Astrocyte (in vitro differentiated cells and primary cell): ENCODE measurements at regions not wholly inside any gene's neighbourhood (a gene's known extent, or its start where the extent isn't known, plus 50 kb on each side); places are given as distances from the start of the nearest gene placed in this dataset.
A peak's percentile ranks its signal among the peaks of the same experiment; 100 is the strongest.

Experiments
- DNase-seq: peaks from one replicate; pipeline ENCODE4 v3.0.0-alpha.2; 2010; ENCODE audit warnings: low read depth
- FAIRE-seq: peaks from 2 replicates; lab custom pipeline; 2011; peaks lifted over from hg19 to GRCh38; lab: Jason Lieb, UNC
- H2AFZ ChIP-seq: 2 replicates; pipeline ENCODE4 v1.6.0; 2012; ENCODE audit warnings: low read depth, low read length, inconsistent platforms
- H3K27ac ChIP-seq: 2 replicates; pipeline ENCODE4 v1.5.1; 2011; ENCODE audit warnings: low read depth, low read length, inconsistent platforms
- H3K27me3 ChIP-seq: 2 replicates; pipeline ENCODE4 v1.6.0; 2011; ENCODE audit warnings: low read length, inconsistent platforms; ENCODE audit not compliant: insufficient read depth
- H3K36me3 ChIP-seq: 2 replicates; pipeline ENCODE4 v1.5.1; 2011; ENCODE audit warnings: low read length, inconsistent platforms; ENCODE audit not compliant: insufficient read depth
- H3K4me1 ChIP-seq: 2 replicates; pipeline ENCODE4 v1.5.1; 2011; ENCODE audit warnings: low read length, inconsistent platforms; ENCODE audit not compliant: insufficient read depth
- H3K4me2 ChIP-seq: 2 replicates; pipeline ENCODE4 v1.6.0; 2012; ENCODE audit warnings: low read length, inconsistent platforms
- H3K4me3 ChIP-seq: 2 replicates; pipeline ENCODE4 v1.5.1; 2011; ENCODE audit warnings: low read depth, mild to moderate bottlenecking, low read length, inconsistent platforms; ENCODE audit not compliant: insufficient read depth
- H3K79me2 ChIP-seq: 2 replicates; pipeline ENCODE4 v1.6.0; 2012; ENCODE audit warnings: mild to moderate bottlenecking, low read length, inconsistent platforms; ENCODE audit not compliant: insufficient read depth
- H3K9ac ChIP-seq: 2 replicates; pipeline ENCODE4 v1.6.0; 2012; ENCODE audit warnings: mild to moderate bottlenecking, low read length, inconsistent platforms
- H3K9me3 ChIP-seq: 2 replicates; pipeline ENCODE4 v1.5.1; 2012; ENCODE audit warnings: low read depth, mild to moderate bottlenecking, low read length, inconsistent platforms; ENCODE audit not compliant: insufficient read depth
- H4K20me1 ChIP-seq: 2 replicates; pipeline ENCODE4 v1.6.0; 2012; ENCODE audit warnings: low read length, inconsistent platforms; ENCODE audit not compliant: insufficient read depth
- H3K27ac Mint-ChIP-seq: one replicate; pipeline ENCODE4 v1.8.0; 2021; ENCODE audit warnings: mild to moderate bottlenecking, mixed read lengths; ENCODE audit not compliant: unreplicated experiment
- H3K27me3 Mint-ChIP-seq: one replicate; pipeline ENCODE4 v1.8.0; 2021; ENCODE audit warnings: low read depth, mixed read lengths; ENCODE audit not compliant: unreplicated experiment
- H3K36me3 Mint-ChIP-seq: one replicate; pipeline ENCODE4 v1.8.0; 2021; ENCODE audit warnings: low read depth, mixed read lengths; ENCODE audit not compliant: unreplicated experiment
- H3K4me1 Mint-ChIP-seq: one replicate; pipeline ENCODE4 v1.8.0; 2021; ENCODE audit warnings: low read depth, mixed read lengths; ENCODE audit not compliant: unreplicated experiment
- H3K4me3 Mint-ChIP-seq: one replicate; pipeline ENCODE4 v1.8.0; 2021; ENCODE audit warnings: mild to moderate bottlenecking, moderate library complexity, mixed read lengths; ENCODE audit not compliant: unreplicated experiment
- H3K9me3 Mint-ChIP-seq: one replicate; pipeline ENCODE4 v1.8.0; 2021; ENCODE audit warnings: mild to moderate bottlenecking, mixed read lengths; ENCODE audit not compliant: unreplicated experiment
- EZH2 ChIP-seq: IDR thresholded peaks from 2 replicates; pipeline ENCODE4 v1.6.1; 2012; ENCODE audit warnings: mild to moderate bottlenecking, low read length, inconsistent platforms; ENCODE audit not compliant: insufficient read depth
- TF ChIP-seq, protein P1 (sequence below): IDR thresholded peaks from 2 replicates; pipeline ENCODE4 v1.5.1; 2011; ENCODE audit warnings: low read depth, mild to moderate bottlenecking, inconsistent platforms, low read length, moderate library complexity; ENCODE audit not compliant: insufficient read depth

DNA sequence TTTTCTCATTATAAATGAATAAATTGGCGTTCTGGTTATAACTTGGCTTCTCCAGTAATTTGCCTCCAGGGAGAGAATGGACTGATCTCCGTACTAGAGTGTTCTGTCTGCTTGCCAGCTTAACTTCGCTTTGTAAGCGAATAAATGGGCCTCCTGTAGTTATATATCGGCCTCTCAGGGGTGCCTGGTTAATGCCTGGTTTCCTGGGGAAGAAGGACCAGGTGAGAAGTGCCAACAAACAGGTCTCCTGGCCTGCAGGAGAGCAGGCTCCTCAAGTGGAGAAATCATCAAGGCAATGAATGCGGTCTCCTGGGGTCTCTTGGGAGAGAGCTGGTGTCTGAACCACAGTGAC lies 107.4 kb upstream of the SERBP1 start:
- Histone ChIP-seq H3K9me3 (no peaks in the 10 kb centered on the region), H3K4me3 (no peak overlapping the region), H4K20me1 (no peaks in the 10 kb centered on the region), H3K4me2 (no peak overlapping the region), H3K36me3 (no peaks in the 10 kb centered on the region), H3K27ac (no peak overlapping the region), H3K9ac (no peak overlapping the region), H2AFZ (no peak overlapping the region), H3K79me2 (no peaks in the 10 kb centered on the region), H3K27me3 (no peaks in the 10 kb centered on the region), H3K4me1 (peaks cover 9% of the 10 kb centered on the region)
- Mint-ChIP-seq H3K36me3 (no peaks in the 10 kb centered on the region), H3K27me3 (no peaks in the 10 kb centered on the region), H3K27ac (no peak overlapping the region), H3K9me3 (peaks cover 1% of the 10 kb centered on the region), H3K4me3 (no peak overlapping the region), H3K4me1 (peaks cover 14% of the 10 kb centered on the region)
- TF ChIP-seq, protein P1, sequence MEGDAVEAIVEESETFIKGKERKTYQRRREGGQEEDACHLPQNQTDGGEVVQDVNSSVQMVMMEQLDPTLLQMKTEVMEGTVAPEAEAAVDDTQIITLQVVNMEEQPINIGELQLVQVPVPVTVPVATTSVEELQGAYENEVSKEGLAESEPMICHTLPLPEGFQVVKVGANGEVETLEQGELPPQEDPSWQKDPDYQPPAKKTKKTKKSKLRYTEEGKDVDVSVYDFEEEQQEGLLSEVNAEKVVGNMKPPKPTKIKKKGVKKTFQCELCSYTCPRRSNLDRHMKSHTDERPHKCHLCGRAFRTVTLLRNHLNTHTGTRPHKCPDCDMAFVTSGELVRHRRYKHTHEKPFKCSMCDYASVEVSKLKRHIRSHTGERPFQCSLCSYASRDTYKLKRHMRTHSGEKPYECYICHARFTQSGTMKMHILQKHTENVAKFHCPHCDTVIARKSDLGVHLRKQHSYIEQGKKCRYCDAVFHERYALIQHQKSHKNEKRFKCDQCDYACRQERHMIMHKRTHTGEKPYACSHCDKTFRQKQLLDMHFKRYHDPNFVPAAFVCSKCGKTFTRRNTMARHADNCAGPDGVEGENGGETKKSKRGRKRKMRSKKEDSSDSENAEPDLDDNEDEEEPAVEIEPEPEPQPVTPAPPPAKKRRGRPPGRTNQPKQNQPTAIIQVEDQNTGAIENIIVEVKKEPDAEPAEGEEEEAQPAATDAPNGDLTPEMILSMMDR: no peak
- no peak for TF ChIP-seq EZH2
- FAIRE-seq (no peak), DNase-seq (no peak)

DNA sequence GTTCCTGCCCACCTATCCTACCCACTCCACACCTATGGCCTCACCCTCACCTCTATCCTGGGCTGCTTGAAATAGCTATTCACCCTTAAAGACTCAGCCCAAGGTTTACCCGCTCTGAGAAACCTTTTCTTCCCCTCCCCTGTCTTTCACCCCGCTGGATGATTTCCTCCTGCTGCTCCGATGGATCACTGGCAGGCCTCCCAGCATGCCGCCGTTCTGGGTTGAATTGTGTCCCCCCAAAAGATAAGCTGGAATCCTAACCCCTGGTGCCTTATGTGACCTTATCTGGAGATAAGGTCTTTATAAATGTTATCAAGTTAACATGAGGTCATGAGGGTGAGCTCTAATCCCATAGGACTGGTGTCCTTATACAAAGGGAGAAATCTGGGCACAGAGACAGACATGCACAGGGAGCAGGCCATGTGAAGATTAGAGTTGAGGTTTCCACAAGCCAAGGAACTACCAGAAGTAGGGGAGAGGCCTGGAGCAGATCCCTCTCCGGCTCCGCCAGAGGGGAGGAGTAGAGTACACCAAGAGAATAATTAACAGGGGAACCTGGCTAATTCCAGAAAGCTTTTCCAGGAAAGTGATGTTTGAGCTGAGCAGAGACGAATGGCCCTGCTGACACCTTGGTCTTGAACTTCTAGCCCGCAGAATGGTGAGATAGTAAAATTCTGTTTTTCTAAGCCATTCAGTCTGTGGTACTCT lies 110.0 kb upstream of the SERBP1 start:
- Histone ChIP-seq H3K27ac (no peak overlapping the region), H3K4me1 (peaks cover 3% of the 10 kb centered on the region), H3K79me2 (no peaks in the 10 kb centered on the region), H3K4me2 (no peak overlapping the region), H3K27me3 (no peaks in the 10 kb centered on the region), H3K4me3 (no peak overlapping the region), H3K36me3 (no peaks in the 10 kb centered on the region), H4K20me1 (no peaks in the 10 kb centered on the region), H3K9me3 (no peaks in the 10 kb centered on the region), H3K9ac (no peak overlapping the region), H2AFZ (no peak overlapping the region)
- DNase-seq (no peak), FAIRE-seq (no peak)
- TF ChIP-seq, protein P1: no peak
- TF ChIP-seq EZH2: no peak
- H3K27me3 Mint-ChIP-seq: no peaks in the 10 kb centered on the region
- H3K27ac Mint-ChIP-seq: no peak overlapping the region
- no peaks in the 10 kb centered on the region for H3K36me3 Mint-ChIP-seq
- no peak overlapping the region for H3K4me3 Mint-ChIP-seq
- peaks cover 1% of the 10 kb centered on the region for H3K9me3 Mint-ChIP-seq
- peaks cover 6% of the 10 kb centered on the region for H3K4me1 Mint-ChIP-seq

DNA sequence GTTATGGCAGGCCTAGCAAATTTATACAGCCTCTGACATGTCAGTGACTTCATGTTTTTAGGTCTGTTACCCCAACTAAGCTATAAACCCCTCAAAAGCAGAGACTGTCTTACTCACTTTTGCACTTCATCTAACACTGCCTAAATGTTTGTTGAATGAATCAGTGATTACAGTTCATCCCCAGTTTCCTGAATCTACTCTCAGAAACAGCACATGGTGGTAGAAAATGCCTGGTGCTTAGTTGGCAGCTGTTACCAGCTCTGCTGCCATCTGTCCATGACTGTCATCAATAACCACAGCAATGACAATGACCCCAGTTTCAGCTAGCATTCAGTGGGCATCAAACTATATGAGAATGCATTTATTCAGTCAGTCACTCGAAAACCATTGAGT lies 110.5 kb upstream of the SERBP1 start:
- H3K9me3 Mint-ChIP-seq: peaks cover 1% of the 10 kb centered on the region
- H3K27ac ChIP-seq: no peak overlapping the region
- no peak overlapping the region for H3K9ac ChIP-seq
- H4K20me1 ChIP-seq: no peaks in the 10 kb centered on the region
- H3K36me3 ChIP-seq: no peaks in the 10 kb centered on the region
- H3K27me3 Mint-ChIP-seq: peaks cover 4% of the 10 kb centered on the region
- H3K27ac Mint-ChIP-seq: no peak overlapping the region
- no peaks in the 10 kb centered on the region for H3K36me3 Mint-ChIP-seq
- H3K4me1 ChIP-seq: peaks cover 3% of the 10 kb centered on the region
- DNase-seq (peak; percentile 18), FAIRE-seq (no peak)
- H2AFZ ChIP-seq: no peak overlapping the region
- H3K9me3 ChIP-seq: no peaks in the 10 kb centered on the region
- TF ChIP-seq, protein P1: no peak
- TF ChIP-seq EZH2: no peak
- peaks cover 8% of the 10 kb centered on the region for H3K4me1 Mint-ChIP-seq
- no peak overlapping the region for H3K4me3 ChIP-seq
- H3K4me3 Mint-ChIP-seq: no peak overlapping the region
- H3K27me3 ChIP-seq: no peaks in the 10 kb centered on the region
- H3K4me2 ChIP-seq: no peak overlapping the region
- H3K79me2 ChIP-seq: no peaks in the 10 kb centered on the region
